ENCODE measurements at regions not wholly inside any gene's neighbourhood (a gene's known extent, or its start where the extent isn't known, plus 50 kb on each side); places are given as distances from the start of the nearest gene placed in this dataset.

GRCh38 chr3:6732807-6733206 lies 128.1 kb upstream of the GRM7 start:
- 80% methylated on average over 2 of the region's 2 CpGs for WGBS (ENCODE audit: insufficient coverage, low coverage, missing lambda C conversion rate)
- ChIA-PET CTCF (ENCODE audit: low intra/inter-chr PET ratio) (no interaction called here), POLR2A (interaction anchor here (0.6 kb wide), 1 partner anchor 278 kb away, joined by 3 read pairs; no protein-coding TSS in a partner anchor)
- no TSS peak for BruUV-seq (replicated peaks)
- intact Hi-C loops (cut with micrococcal nuclease) = no loop called here
- in situ Hi-C loops (cut with MboI) = no loop called here
- H4K20me1 ChIP-seq (replicated peaks; ENCODE audit: control insufficient read depth, insufficient read depth, low read length) = no peaks in the 10 kb centered on the region
- no peak overlapping the region for H3K4me3 ChIP-seq
- H3K27ac ChIP-seq (ENCODE audit: extremely low read depth, low read depth, low read length) = no peak overlapping the region
- ATAC-seq (no peak), DNase-seq (ENCODE audit: extremely low read depth in 1 of 4, low spot score in 3 of 4) (no peak), FAIRE-seq (peak; percentile 15)
- H3K4me1 ChIP-seq (replicated peaks in 1 of 2; ENCODE audit: control insufficient read depth in 2 of 2, insufficient read depth in 2 of 2, low read length in 2 of 2) = peaks cover 0 to 6% of the 10 kb centered on the region in 2 experiments; a peak in 2 of 5 replicates
- H3K4me2 ChIP-seq (ENCODE audit: insufficient read depth, low read length) = no peak overlapping the region
- no peaks in the 10 kb centered on the region for H3K9me3 ChIP-seq (replicated peaks; ENCODE audit: control insufficient read depth, insufficient read depth, low read depth, low read length)
- H3K79me2 ChIP-seq (ENCODE audit: control insufficient read depth, insufficient read depth, low read length) = no peaks in the 10 kb centered on the region
- no peak overlapping the region for H3K9ac ChIP-seq (ENCODE audit: insufficient read depth in 1 of 2, low read depth in 2 of 2, low read length in 2 of 2)
- no peaks in the 10 kb centered on the region for H3K9me1 ChIP-seq (ENCODE audit: control insufficient read depth, insufficient read depth, low read length)
- peaks cover 3% of the 10 kb centered on the region; the same call in 2 of the 3 replicates for H3K36me3 ChIP-seq (ENCODE audit: control insufficient read depth, insufficient read depth, low read length)
- H2AFZ ChIP-seq (ENCODE audit: low read depth, low read length) = no peak overlapping the region
- TF ChIP-seq ATF7 (IDR thresholded peaks at IDR 0.05) = no peak
- no peak for TF ChIP-seq MXD1 (CRISPR knock-in tag; IDR thresholded peaks at IDR 0.05; ENCODE audit: borderline replicate concordance, poor library complexity, severe bottlenecking)
- no peak for TF ChIP-seq MYNN (IDR thresholded peaks at IDR 0.05)
- no peak for TF ChIP-seq MYNN (CRISPR knock-in tag; IDR thresholded peaks at IDR 0.05)
- H3K27me3 ChIP-seq (ENCODE audit: control insufficient read depth in 2 of 2, insufficient read depth in 2 of 2, low read length in 2 of 2) = no peaks in the 10 kb centered on the region

GRCh38 chr3:6733699-6734394 lies 127.1 kb upstream of the GRM7 start:
- WGBS (ENCODE audit: insufficient coverage, low coverage, missing lambda C conversion rate) = 36% methylated on average over 5 of the region's 5 CpGs
- H3K9me3 ChIP-seq (replicated peaks; ENCODE audit: control insufficient read depth, insufficient read depth, low read depth, low read length) = no peaks in the 10 kb centered on the region
- POLR2A ChIA-PET = interaction anchor here (0.5 to 1.1 kb wide), 3 partner anchors 14 to 279 kb away, joined by 3 to 5 read pairs (median 4); no protein-coding TSS in a partner anchor
- TF ChIP-seq FOXK1 (CRISPR knock-in tag; IDR thresholded peaks at IDR 0.05; ENCODE audit: borderline replicate concordance) = no peak
- no peak for TF ChIP-seq EHMT2 (IDR thresholded peaks at IDR 0.05)
- TF ChIP-seq ZNF449 (CRISPR knock-in tag; IDR thresholded peaks at IDR 0.05) = no peak
- peak; percentile 61; the same call in 1 of the 2 replicates for TF ChIP-seq SMARCA4 (IDR thresholded peaks at IDR 0.05)
- TF ChIP-seq LARP7 (IDR thresholded peaks at IDR 0.05) = no peak
- TF ChIP-seq RB1 (IDR thresholded peaks at IDR 0.05; ENCODE audit: low read depth) = no peak
- no peak for TF ChIP-seq ZNF586 (CRISPR knock-in tag; conservative IDR thresholded peaks at IDR 0.05)
- TF ChIP-seq SMARCC2 (IDR thresholded peaks at IDR 0.05; ENCODE audit: low read depth) = no peak
- TF ChIP-seq CBFA2T2 (conservative IDR thresholded peaks at IDR 0.05) = peak; percentile 70
- peak; percentile 67 for TF ChIP-seq HNRNPLL (IDR thresholded peaks at IDR 0.05; ENCODE audit: low read depth, low read length, poor library complexity, severe bottlenecking)
- no peak for TF ChIP-seq PHB (CRISPR knock-in tag; IDR thresholded peaks at IDR 0.05)
- peak; percentile 91 for TF ChIP-seq ARID1B (IDR thresholded peaks at IDR 0.05)
- TF ChIP-seq DPF2 (IDR thresholded peaks at IDR 0.05) = peak; percentile 57; the same call in 1 of the 2 replicates

More at GRCh38 chr3:6733699-6734394, 127.1 kb upstream of the GRM7 start:
- peak overlapping the region; percentile 59 for H3K27ac ChIP-seq (ENCODE audit: extremely low read depth, low read depth, low read length)
- peak; percentile 91 for ATAC-seq
- H3K4me3 ChIP-seq = no peak overlapping the region
- no TSS peak for BruUV-seq (replicated peaks)
- peaks cover 0 to 6% of the 10 kb centered on the region in 2 experiments; a peak in 2 of 5 replicates for H3K4me1 ChIP-seq (replicated peaks in 1 of 2; ENCODE audit: control insufficient read depth in 2 of 2, insufficient read depth in 2 of 2, low read length in 2 of 2)
- H3K79me2 ChIP-seq (ENCODE audit: control insufficient read depth, insufficient read depth, low read length) = no peaks in the 10 kb centered on the region
- DNase-seq (ENCODE audit: extremely low read depth in 1 of 4, low spot score in 3 of 4) = peak in 3 of 4 experiments; percentile 12 to 41 (median 36)
- in situ Hi-C loops (cut with MboI) = no loop called here
- peak; percentile 67 for FAIRE-seq
- no peaks in the 10 kb centered on the region for H3K9me1 ChIP-seq (ENCODE audit: control insufficient read depth, insufficient read depth, low read length)
- no peaks in the 10 kb centered on the region for H4K20me1 ChIP-seq (replicated peaks; ENCODE audit: control insufficient read depth, insufficient read depth, low read length)
- H3K27me3 ChIP-seq (ENCODE audit: control insufficient read depth in 2 of 2, insufficient read depth in 2 of 2, low read length in 2 of 2) = no peaks in the 10 kb centered on the region
- H3K36me3 ChIP-seq (ENCODE audit: control insufficient read depth, insufficient read depth, low read length) = peaks cover 3% of the 10 kb centered on the region; the same call in 2 of the 3 replicates
- intact Hi-C loops (cut with micrococcal nuclease) = no loop called here
- peak overlapping the region; percentile 30 for H2AFZ ChIP-seq (ENCODE audit: low read depth, low read length)
- CTCF ChIA-PET (ENCODE audit: low intra/inter-chr PET ratio) = no interaction called here
- no peak overlapping the region for H3K9ac ChIP-seq (ENCODE audit: insufficient read depth in 1 of 2, low read depth in 2 of 2, low read length in 2 of 2)
- peak overlapping the region; percentile 35; the same call in 1 of the 2 replicates for H3K4me2 ChIP-seq (ENCODE audit: insufficient read depth, low read length)
